IMR-90 (cell line): ENCODE measurements at regions not wholly inside any gene's neighbourhood (a gene's known extent, or its start where the extent isn't known, plus 50 kb on each side); places are given as distances from the start of the nearest gene placed in this dataset.

Source experiments
- ATAC-seq: fragments of 200-7000 bp; cut with Tn5 transposase; 2 replicates; pipeline ENCODE4 v1.9.1; 2020; ENCODE audit warnings: low read depth, mild to moderate bottlenecking, moderate library complexity
- BruUV-seq: library from RNA; stranded (reverse); fragments of 400-500 nt; replicated peaks from 2 replicates; lab custom pipeline; 2021; lab: Mats Ljungman, UMichigan
- CTCF ChIA-PET: fragments of 300-600 bp; formaldehyde crosslinking; extraction: SDS; loops from one replicate; lab custom pipeline; 2021; ENCODE audit warnings: antibody characterized with exemption; lab: Yijun Ruan, JAX
- POLR2A ChIA-PET: fragments of 300-600 bp; sonication (Branson Sonifier 250); formaldehyde crosslinking; loops from one replicate; lab custom pipeline; 2022; ENCODE audit warnings: antibody characterized with exemption; ENCODE audit not compliant: unreplicated experiment; lab: Charles Lee
- DNase-seq: peaks from one replicate; pipeline ENCODE4 v3.0.0; 2013
- H2AFZ ChIP-seq: replicated peaks from 2 replicates; pipeline ENCODE3; 2013; ENCODE audit warnings: low read length, mild to moderate bottlenecking; ENCODE audit not compliant: poor library complexity
- H2AK5ac ChIP-seq: 2 replicates; pipeline ENCODE4 v1.6.1; 2013; ENCODE audit warnings: low read depth, low read length, inconsistent platforms
- H2AK9ac ChIP-seq: replicated peaks from 2 replicates; pipeline ENCODE3; 2013; ENCODE audit warnings: mild to moderate bottlenecking, low read depth, low read length, moderate library complexity; ENCODE audit not compliant: poor library complexity
- H2BK120ac ChIP-seq: 2 replicates; pipeline ENCODE4 v1.6.1; 2013; ENCODE audit warnings: low read depth, low read length, inconsistent platforms
- H2BK15ac ChIP-seq: 3 replicates; pipeline ENCODE4 v1.6.1; 2013; ENCODE audit warnings: low read depth, low read length, inconsistent platforms
- H2BK20ac ChIP-seq: 2 replicates; pipeline ENCODE4 v1.6.1; 2013; ENCODE audit warnings: low read depth, mild to moderate bottlenecking, inconsistent platforms, low read length, moderate library complexity
- H2BK5ac ChIP-seq: 2 replicates; pipeline ENCODE4 v1.6.1; 2013; ENCODE audit warnings: mild to moderate bottlenecking, low read depth, low read length, inconsistent platforms; ENCODE audit not compliant: poor library complexity, severe bottlenecking
- H3K14ac ChIP-seq: replicated peaks from 2 replicates; pipeline ENCODE4 v1.6.1; 2013; ENCODE audit warnings: low read depth, low read length, inconsistent platforms
- H3K18ac ChIP-seq: 2 replicates; pipeline ENCODE4 v1.6.1; 2013; ENCODE audit warnings: low read depth, low read length, control low read depth
- H3K23ac ChIP-seq: 2 replicates; pipeline ENCODE4 v1.6.1; 2013; ENCODE audit warnings: low read depth, low read length, inconsistent platforms
- H3K27ac ChIP-seq: 2 replicates; pipeline ENCODE4 v1.5.1; 2013; ENCODE audit warnings: mild to moderate bottlenecking, control low read depth, low read length; ENCODE audit not compliant: insufficient read depth
- H3K27me3 ChIP-seq: 2 replicates; pipeline ENCODE4 v1.6.1; 2013; ENCODE audit warnings: low read length; ENCODE audit not compliant: control insufficient read depth, insufficient read depth
- H3K36me3 ChIP-seq: 2 replicates; pipeline ENCODE4 v1.6.1; 2013; ENCODE audit warnings: low read length, mixed read lengths; ENCODE audit not compliant: control insufficient read depth, insufficient read depth
- H3K4ac ChIP-seq: 2 replicates; pipeline ENCODE4 v1.6.1; 2013; ENCODE audit warnings: low read depth, low read length, inconsistent platforms
- H3K4me1 ChIP-seq: 2 replicates; pipeline ENCODE4 v1.6.1; 2013; ENCODE audit warnings: low read length, mixed read lengths; ENCODE audit not compliant: control insufficient read depth, insufficient read depth
- H3K4me2 ChIP-seq: 2 replicates; pipeline ENCODE4 v1.6.1; 2013; ENCODE audit warnings: low read depth, mild to moderate bottlenecking, control low read depth, low read length, moderate library complexity
- H3K4me3 ChIP-seq: 2 replicates; pipeline ENCODE4 v1.5.1; 2013; ENCODE audit warnings: low read depth, mild to moderate bottlenecking, control low read depth, low read length, moderate library complexity; ENCODE audit not compliant: insufficient read depth
- H3K56ac ChIP-seq: 2 replicates; pipeline ENCODE4 v1.6.1; 2013; ENCODE audit warnings: low read length, inconsistent platforms; ENCODE audit not compliant: insufficient read depth; ENCODE audit errors: extremely low read depth
- H3K79me1 ChIP-seq, 2 experiments: 2 replicates each; pipeline ENCODE4 v1.6.1; 2013; ENCODE audit warnings: low read length in 2 of 2, inconsistent platforms in 1 of 2, low read depth in 1 of 2
- H3K9ac ChIP-seq: 2 replicates; pipeline ENCODE4 v1.6.1; 2013; ENCODE audit warnings: low read depth, low read length, control low read depth
- H3K9me1 ChIP-seq: 2 replicates; pipeline ENCODE4 v1.6.1; 2013; ENCODE audit warnings: low read length, inconsistent platforms; ENCODE audit not compliant: insufficient read depth
- H3K9me3 ChIP-seq: 2 replicates; pipeline ENCODE4 v1.6.1; 2013; ENCODE audit warnings: low read length; ENCODE audit not compliant: control insufficient read depth, insufficient read depth
- H4K20me1 ChIP-seq: 2 replicates; pipeline ENCODE4 v1.6.1; 2013; ENCODE audit warnings: low read length, inconsistent platforms; ENCODE audit not compliant: insufficient read depth
- H4K5ac ChIP-seq: 2 replicates; pipeline ENCODE4 v1.6.1; 2013; ENCODE audit warnings: mild to moderate bottlenecking, low read depth, low read length, control low read depth
- H4K8ac ChIP-seq, 2 experiments: 2 replicates each; pipeline ENCODE4 v1.6.1; 2013; ENCODE audit warnings: low read depth in 2 of 2, low read length in 2 of 2, control low read depth in 1 of 2, inconsistent platforms in 1 of 2
- H4K91ac ChIP-seq: 2 replicates; pipeline ENCODE4 v1.6.1; 2013; ENCODE audit warnings: low read depth, low read length, inconsistent platforms; ENCODE audit not compliant: insufficient read depth
- BHLHE40 ChIP-seq: fragments of 150-350 bp; IDR thresholded peaks from 2 replicates; pipeline ENCODE4 v1.6.1; 2016; ENCODE audit warnings: mild to moderate bottlenecking, low read depth, low read length
- CEBPB ChIP-seq: IDR thresholded peaks from 2 replicates; pipeline ENCODE4 v1.6.1; 2012; ENCODE audit warnings: low read depth, low read length, improper control_type of control experiment
- CHD1 ChIP-seq: IDR thresholded peaks from 2 replicates; pipeline ENCODE4 v1.6.1; 2012; ENCODE audit warnings: low read depth, low read length, improper control_type of control experiment
- CTCF ChIP-seq: conservative IDR thresholded peaks from 2 replicates; pipeline ENCODE4 v1.5.1; 2012; ENCODE audit warnings: mild to moderate bottlenecking, low read depth, low read length, improper control_type of control experiment
- ELK1 ChIP-seq: fragments of 150-350 bp; IDR thresholded peaks from 2 replicates; pipeline ENCODE4 v1.6.1; 2016; ENCODE audit warnings: low read depth, mild to moderate bottlenecking, low read length, moderate library complexity, borderline replicate concordance
- FOS ChIP-seq: fragments of 150-350 bp; IDR thresholded peaks from 2 replicates; pipeline ENCODE4 v1.6.1; 2016; ENCODE audit warnings: low read depth, low read length
- MAFK ChIP-seq: IDR thresholded peaks from 2 replicates; pipeline ENCODE4 v1.6.1; 2012; ENCODE audit warnings: low read depth, low read length, improper control_type of control experiment
- MAZ ChIP-seq: IDR thresholded peaks from 2 replicates; pipeline ENCODE4 v1.6.1; 2012; ENCODE audit warnings: low read depth, mild to moderate bottlenecking, low read length, improper control_type of control experiment, moderate library complexity, borderline replicate concordance
- MXI1 ChIP-seq: IDR thresholded peaks from 2 replicates; pipeline ENCODE4 v1.6.1; 2012; ENCODE audit warnings: low read depth, mild to moderate bottlenecking, low read length, moderate library complexity, borderline replicate concordance
- NFE2L2 ChIP-seq: fragments of 150-350 bp; IDR thresholded peaks from 2 replicates; pipeline ENCODE4 v1.6.1; 2016; ENCODE audit warnings: low read depth, mild to moderate bottlenecking, low read length
- POLR2A ChIP-seq: IDR thresholded peaks from 2 replicates; pipeline ENCODE4 v1.6.1; 2012; ENCODE audit warnings: mild to moderate bottlenecking, low read depth, low read length
- RAD21 ChIP-seq: IDR thresholded peaks from 2 replicates; pipeline ENCODE4 v1.6.1; 2012; ENCODE audit warnings: low read length, improper control_type of control experiment
- RCOR1 ChIP-seq: IDR thresholded peaks from 2 replicates; pipeline ENCODE4 v1.6.1; 2012; ENCODE audit warnings: mild to moderate bottlenecking, low read length, improper control_type of control experiment; ENCODE audit not compliant: insufficient replicate concordance
- RFX5 ChIP-seq: IDR thresholded peaks from 2 replicates; pipeline ENCODE4 v1.8.0; 2012; ENCODE audit warnings: low read depth, mild to moderate bottlenecking, low read length, moderate library complexity
- SMC3 ChIP-seq: fragments of 150-350 bp; IDR thresholded peaks from 2 replicates; pipeline ENCODE4 v1.6.1; 2016; ENCODE audit warnings: low read depth, mild to moderate bottlenecking, antibody characterized with exemption, low read length, moderate library complexity
- USF2 ChIP-seq: fragments of 150-350 bp; IDR thresholded peaks from 2 replicates; pipeline ENCODE4 v1.6.1; 2017; ENCODE audit warnings: mild to moderate bottlenecking, antibody characterized with exemption, low read length, low read depth
- WGBS, 2 experiments: methylation state at CpG; one replicate each; pipeline versions ENCODE4 v1.1.5 to v1.1.7; 2013; ENCODE audit warnings: missing lambda C conversion rate in 2 of 2; ENCODE audit not compliant: insufficient read length in 1 of 2; ENCODE audit errors: extremely low coverage in 2 of 2; 5-methylcytosine and 5-hydroxymethylcytosine counted together
- dilution Hi-C: fragments of 300-500 bp; cut with HindIII; formaldehyde crosslinking; loops from one replicate; pipeline ENCODE4 v1.14.3; 2018; ENCODE audit warnings: low sequenced_read_pairs; ENCODE audit not compliant: unreplicated experiment
- in situ Hi-C: fragments of 300-500 bp; cut with MboI; formaldehyde crosslinking; loops from 3 replicates; pipeline ENCODE4 v1.14.3; 2019; ENCODE audit warnings: low sequenced_read_pairs, inconsistent platforms, mixed read lengths
- intact Hi-C: fragments of 100-400 bp; cut with micrococcal nuclease; formaldehyde crosslinking; loops from 2 replicates; pipeline ENCODE4 v1.10.0; 2022

GRCh38 chr11:16609769-16610168, 128.7 kb upstream of the C11orf58 start:
- Histone ChIP-seq H3K9me1 (no peaks in the 10 kb centered on the region), H3K4ac (no peak overlapping the region), H4K8ac (no peak overlapping the region), H2BK5ac (no peak overlapping the region), H3K9ac (no peak overlapping the region), H3K27ac (no peak overlapping the region), H2BK15ac (no peak overlapping the region), H3K27me3 (0 out of 2 replicates have a peak, but pooled peaks cover 2% of the 10 kb centered on the region), H3K4me2 (no peak overlapping the region), H4K5ac (no peak overlapping the region), H3K14ac (no peak overlapping the region), H3K23ac (no peak overlapping the region), H2AK5ac (no peak overlapping the region), H3K9me3 (no peaks in the 10 kb centered on the region), H3K56ac (no peak overlapping the region), H3K4me3 (no peak overlapping the region), H2BK120ac (no peak overlapping the region), H2BK20ac (no peak overlapping the region), H2AK9ac (no peak overlapping the region), H3K18ac (no peak overlapping the region), H4K20me1 (no peaks in the 10 kb centered on the region), H4K91ac (no peak overlapping the region), H3K79me1 (peaks cover 0 to 5% of the 10 kb centered on the region in 2 experiments; a peak in 1 of 4 replicates), H3K36me3 (no peaks in the 10 kb centered on the region), H2AFZ (no peak overlapping the region), H3K4me1 (peaks cover 5% of the 10 kb centered on the region; the same call in 1 of the 2 replicates)
- no CpG with 5 or more reads among the region's 3 CpGs for WGBS, 2 experiments
- in situ Hi-C loops, result loop anchor here (5.0 to 10.0 kb wide), 3 partner anchors 625 to 1275 kb away; no protein-coding TSS in a partner anchor
- BruUV-seq, result no TSS peak
- dilution Hi-C loops, result no loop called here
- POLR2A ChIA-PET, result no interaction called here
- CTCF ChIA-PET, result no interaction called here
- TF ChIP-seq MAFK, result no peak
- no peak for TF ChIP-seq FOS
- TF ChIP-seq RCOR1, result no peak
- no peak for TF ChIP-seq CTCF
- no peak for TF ChIP-seq BHLHE40
- no peak for TF ChIP-seq USF2
- TF ChIP-seq SMC3, result no peak
- TF ChIP-seq CHD1, result no peak
- no peak for TF ChIP-seq NFE2L2
- no peak for TF ChIP-seq RAD21
- TF ChIP-seq MXI1, result no peak
- no peak for TF ChIP-seq CEBPB
- TF ChIP-seq MAZ, result no peak
- TF ChIP-seq ELK1, result no peak
- no peak for TF ChIP-seq RFX5
- TF ChIP-seq POLR2A, result no peak
- DNase-seq (no peak), ATAC-seq (no peak)
- intact Hi-C loops, result loop anchor here (5.0 to 10.0 kb wide), 3 partner anchors 97 to 697 kb away; no protein-coding TSS in a partner anchor
